ENCODE measurements at regions not wholly inside any gene's neighbourhood (a gene's known extent, or its start where the extent isn't known, plus 50 kb on each side); places are given as distances from the start of the nearest gene placed in this dataset.
"Not testable (repeated sequence)": the region's sequence is repeated elsewhere in the genome, so short reads cannot be mapped to it uniquely, and the experiment has no call there.

GRCh38 chr5:91241460-91241859 lies 141.7 kb downstream of the ARRDC3 start:
- DNase-seq (ENCODE audit: low spot score) = not testable (repeated sequence)

GRCh38 chr5:91240175-91240574 lies 142.9 kb downstream of the ARRDC3 start:
- no peak for DNase-seq (ENCODE audit: low spot score)

GRCh38 chr5:91235271-91235694 lies 147.8 kb downstream of the ARRDC3 start:
- DNase-seq (ENCODE audit: low spot score) = no peak

- no peak for DNase-seq (ENCODE audit: low spot score)
These were observed 150.6 kb downstream of the ARRDC3 start for GRCh38 chr5:91232523-91232922.

- no peak for DNase-seq (ENCODE audit: low spot score)
These were observed 153.9 kb downstream of the ARRDC3 start for GRCh38 chr5:91229031-91229727.

- DNase-seq (ENCODE audit: low spot score) = no peak
These were observed 154.9 kb downstream of the ARRDC3 start for GRCh38 chr5:91228188-91228587.

- DNase-seq (ENCODE audit: low spot score) = peak; percentile 65
These were observed 157.1 kb downstream of the ARRDC3 start for GRCh38 chr5:91225848-91226686.

- no peak for DNase-seq (ENCODE audit: low spot score)
These were observed 158.1 kb downstream of the ARRDC3 start for GRCh38 chr5:91224969-91225368.

- no peak for DNase-seq (ENCODE audit: low spot score)
These were observed 158.7 kb downstream of the ARRDC3 start for GRCh38 chr5:91224456-91224855.

- no peak for DNase-seq (ENCODE audit: low spot score)
These were observed 159.2 kb downstream of the ARRDC3 start for GRCh38 chr5:91223886-91224285.

- no peak for DNase-seq (ENCODE audit: low spot score)
These were observed 160.6 kb downstream of the ARRDC3 start for GRCh38 chr5:91222482-91222881.

- DNase-seq (ENCODE audit: low spot score) = no peak
These were observed 161.2 kb downstream of the ARRDC3 start for GRCh38 chr5:91221917-91222316.

- DNase-seq (ENCODE audit: low spot score) = peak; percentile 44
These were observed 163.2 kb downstream of the ARRDC3 start for GRCh38 chr5:91219803-91220371.

GRCh38 chr5:91219091-91219802 lies 163.9 kb downstream of the ARRDC3 start:
- DNase-seq (ENCODE audit: low spot score) = no peak

GRCh38 chr5:91217859-91218258 lies 165.3 kb downstream of the ARRDC3 start:
- no peak for DNase-seq (ENCODE audit: low spot score)

GRCh38 chr5:91214571-91214970 lies 168.5 kb downstream of the ARRDC3 start:
- DNase-seq (ENCODE audit: low spot score) = no peak

Measured in iPS-NIHi11 (cell line).